Activated naive CD8-positive, alpha-beta T cell treated with anti-CD3 and anti-CD28 coated beads, Interleukin-2, amount 50 U/mL, for 24 hours (primary cell): ENCODE measurements at regions not wholly inside any gene's neighbourhood (a gene's known extent, or its start where the extent isn't known, plus 50 kb on each side); places are given as distances from the start of the nearest gene placed in this dataset.

ENCODE experiments used
- ATAC-seq: fragments of 150-1000 bp; cut with Tn5 transposase; one replicate; pipeline ENCODE4 v1.10.0; 2021
- DNase-seq: peaks from one replicate; pipeline ENCODE4 v3.0.0; 2021
- H3K27ac Mint-ChIP-seq: one replicate; pipeline ENCODE4 v1.8.0; 2021; ENCODE audit warnings: mild to moderate bottlenecking, mixed read lengths
- H3K27me3 Mint-ChIP-seq: one replicate; pipeline ENCODE4 v1.8.0; 2021; ENCODE audit warnings: mixed read lengths
- H3K36me3 Mint-ChIP-seq: one replicate; pipeline ENCODE4 v1.8.0; 2021; ENCODE audit warnings: low read depth, mixed read lengths
- H3K4me1 Mint-ChIP-seq: one replicate; pipeline ENCODE4 v1.8.0; 2021; ENCODE audit warnings: mixed read lengths
- H3K4me3 Mint-ChIP-seq: one replicate; pipeline ENCODE4 v1.8.0; 2021; ENCODE audit warnings: mild to moderate bottlenecking, moderate library complexity, mixed read lengths
- H3K9me3 Mint-ChIP-seq: one replicate; pipeline ENCODE4 v1.8.0; 2021; ENCODE audit warnings: mixed read lengths

DNA sequence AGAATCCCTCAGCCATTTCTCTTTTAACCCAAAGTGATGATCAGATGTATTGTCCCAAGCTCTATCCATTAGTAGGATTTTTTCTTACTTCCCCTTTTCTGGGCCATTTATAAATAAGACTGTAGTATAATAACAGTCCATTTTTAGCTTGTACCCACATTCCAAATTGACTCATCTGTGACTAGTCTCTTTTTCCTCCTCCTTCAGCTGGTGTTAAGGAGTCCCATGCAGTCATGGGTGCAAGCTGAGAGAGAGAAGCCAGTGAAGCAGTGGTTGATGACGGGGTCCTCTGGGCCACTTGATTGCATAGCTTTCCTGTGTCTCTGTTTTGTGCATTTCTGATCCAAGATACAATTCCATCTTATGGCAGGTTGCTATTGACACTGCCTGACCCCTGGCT, 476.0 kb upstream of the CD180 start:
- Mint-ChIP-seq H3K4me3 (no peak overlapping the region), H3K36me3 (no peaks in the 10 kb centered on the region), H3K27ac (no peak overlapping the region), H3K27me3 (no peaks in the 10 kb centered on the region), H3K9me3 (peaks cover 9% of the 10 kb centered on the region), H3K4me1 (no peaks in the 10 kb centered on the region)
- ATAC-seq (no peak), DNase-seq (no peak)

DNA sequence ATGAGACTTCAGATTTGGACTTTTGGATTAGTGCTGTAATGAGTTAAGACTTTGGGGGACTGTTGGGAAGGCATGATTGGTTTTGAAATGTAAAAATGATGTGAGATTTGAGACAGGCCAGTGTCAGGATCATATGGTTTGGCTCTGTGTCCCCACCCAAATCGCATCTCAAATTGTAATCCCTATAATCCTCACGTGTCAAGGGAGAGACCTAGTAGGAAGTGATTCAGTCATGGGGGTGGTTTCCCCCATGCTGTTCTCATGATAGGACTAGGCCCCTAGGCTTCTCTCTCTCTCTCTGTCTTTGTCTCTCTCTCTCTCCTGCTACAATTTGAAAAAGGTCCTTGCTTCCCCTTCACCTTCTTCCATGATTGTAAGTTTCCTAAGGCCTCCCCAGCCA, 473.3 kb upstream of the CD180 start:
- Mint-ChIP-seq H3K27ac (no peak overlapping the region), H3K4me1 (no peaks in the 10 kb centered on the region), H3K9me3 (peaks cover 21% of the 10 kb centered on the region), H3K36me3 (peaks cover 3% of the 10 kb centered on the region), H3K27me3 (no peaks in the 10 kb centered on the region), H3K4me3 (no peak overlapping the region)
- ATAC-seq (no peak), DNase-seq (no peak)

DNA sequence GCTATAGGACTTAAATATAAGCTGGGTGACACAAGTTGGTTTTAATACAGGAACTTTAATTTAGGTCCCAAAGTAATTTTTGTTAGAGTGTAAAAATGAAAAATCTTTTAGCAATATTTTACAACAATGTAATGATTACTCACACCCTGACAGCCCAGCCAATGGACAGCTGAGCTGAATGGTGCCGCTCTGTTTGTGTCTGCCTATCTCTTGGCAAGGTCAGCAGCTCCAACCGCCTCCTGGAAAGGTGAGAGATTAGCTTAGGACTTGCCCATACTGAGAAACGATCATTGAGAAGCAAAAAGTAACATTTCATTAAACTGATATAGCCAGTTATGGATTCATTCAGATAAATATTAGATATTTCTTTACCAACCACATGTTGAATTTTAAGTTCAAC, 463.6 kb upstream of the CD180 start:
- Mint-ChIP-seq H3K9me3 (peaks cover 2% of the 10 kb centered on the region), H3K36me3 (no peaks in the 10 kb centered on the region), H3K27ac (no peak overlapping the region), H3K27me3 (no peaks in the 10 kb centered on the region), H3K4me3 (no peak overlapping the region), H3K4me1 (no peaks in the 10 kb centered on the region)
- ATAC-seq = no peak
- no peak for DNase-seq

DNA sequence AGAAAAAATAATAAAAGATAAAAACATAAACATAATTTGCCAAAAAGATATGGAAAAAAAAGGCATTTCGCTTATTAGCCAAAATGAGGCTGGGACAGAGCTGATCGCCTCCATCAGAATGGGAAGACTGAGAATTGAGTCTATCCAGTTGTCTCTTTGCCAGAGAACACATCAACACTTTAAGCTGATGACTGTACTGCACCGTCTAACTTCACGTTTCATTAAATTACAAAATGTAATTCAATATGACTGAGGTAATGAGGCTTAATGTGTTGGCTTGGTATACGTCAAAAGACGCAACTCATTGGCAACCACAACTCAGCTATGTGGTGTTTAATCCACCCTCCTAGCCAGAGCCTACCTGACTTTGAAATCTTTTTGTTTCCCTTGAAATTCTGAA, 462.7 kb upstream of the CD180 start:
- DNase-seq (no peak), ATAC-seq (no peak)
- H3K9me3 Mint-ChIP-seq = no peaks in the 10 kb centered on the region
- H3K27me3 Mint-ChIP-seq = no peaks in the 10 kb centered on the region
- H3K27ac Mint-ChIP-seq = no peak overlapping the region
- no peaks in the 10 kb centered on the region for H3K4me1 Mint-ChIP-seq
- H3K36me3 Mint-ChIP-seq = no peaks in the 10 kb centered on the region
- H3K4me3 Mint-ChIP-seq = no peak overlapping the region

- Mint-ChIP-seq H3K4me3 (no peak overlapping the region), H3K27ac (no peak overlapping the region), H3K27me3 (no peaks in the 10 kb centered on the region), H3K36me3 (no peaks in the 10 kb centered on the region), H3K4me1 (no peaks in the 10 kb centered on the region), H3K9me3 (no peaks in the 10 kb centered on the region)
- DNase-seq (no peak), ATAC-seq (no peak)
These were observed 460.5 kb upstream of the CD180 start for GRCh38 chr5:67657055-67657454.

DNA sequence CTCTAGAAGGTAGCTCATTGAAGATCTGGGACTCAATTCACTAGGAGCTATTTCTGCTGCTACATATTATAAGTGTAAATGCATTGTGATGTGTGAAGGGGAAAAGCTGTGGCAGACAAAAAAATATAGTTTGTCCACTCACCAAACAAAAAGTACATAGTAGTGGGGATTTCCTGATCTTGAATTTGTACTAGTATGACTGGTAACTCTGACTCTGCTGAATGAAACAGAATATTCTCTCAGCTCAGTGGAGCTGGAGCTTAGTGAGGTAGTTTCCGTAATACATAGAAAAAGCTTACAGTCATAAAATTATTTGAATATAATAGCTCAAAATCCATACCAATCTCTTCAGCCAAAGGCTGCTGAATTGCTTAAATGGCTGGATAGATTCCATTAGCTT, 455.6 kb upstream of the CD180 start:
- no peaks in the 10 kb centered on the region for H3K36me3 Mint-ChIP-seq
- H3K9me3 Mint-ChIP-seq = no peaks in the 10 kb centered on the region
- no peak overlapping the region for H3K4me3 Mint-ChIP-seq
- no peaks in the 10 kb centered on the region for H3K4me1 Mint-ChIP-seq
- ATAC-seq (no peak), DNase-seq (no peak)
- H3K27me3 Mint-ChIP-seq = no peaks in the 10 kb centered on the region
- H3K27ac Mint-ChIP-seq = no peak overlapping the region

DNA sequence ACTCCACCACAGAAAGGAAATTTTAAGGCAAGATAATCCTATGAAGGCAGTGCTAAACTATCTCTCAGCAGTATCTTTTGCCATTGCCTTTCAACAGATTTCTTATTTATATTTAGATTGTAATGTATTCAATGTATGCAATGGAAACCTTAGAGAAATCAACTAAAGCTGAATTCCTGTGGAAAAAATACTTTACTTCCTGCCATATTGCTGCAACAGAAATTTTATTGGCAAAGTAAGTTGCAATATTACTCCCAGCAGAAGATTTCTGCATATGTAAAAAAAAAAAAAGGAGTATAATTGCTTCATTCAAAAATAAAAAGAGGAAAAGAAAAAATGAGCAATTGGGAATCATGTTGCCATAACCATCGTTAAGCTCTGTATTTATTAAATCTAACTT, 454.6 kb upstream of the CD180 start:
- no peak for DNase-seq
- Mint-ChIP-seq H3K27ac (no peak overlapping the region), H3K27me3 (no peaks in the 10 kb centered on the region), H3K9me3 (no peaks in the 10 kb centered on the region), H3K4me1 (peaks cover 4% of the 10 kb centered on the region), H3K4me3 (no peak overlapping the region), H3K36me3 (no peaks in the 10 kb centered on the region)
- ATAC-seq = no peak

DNA sequence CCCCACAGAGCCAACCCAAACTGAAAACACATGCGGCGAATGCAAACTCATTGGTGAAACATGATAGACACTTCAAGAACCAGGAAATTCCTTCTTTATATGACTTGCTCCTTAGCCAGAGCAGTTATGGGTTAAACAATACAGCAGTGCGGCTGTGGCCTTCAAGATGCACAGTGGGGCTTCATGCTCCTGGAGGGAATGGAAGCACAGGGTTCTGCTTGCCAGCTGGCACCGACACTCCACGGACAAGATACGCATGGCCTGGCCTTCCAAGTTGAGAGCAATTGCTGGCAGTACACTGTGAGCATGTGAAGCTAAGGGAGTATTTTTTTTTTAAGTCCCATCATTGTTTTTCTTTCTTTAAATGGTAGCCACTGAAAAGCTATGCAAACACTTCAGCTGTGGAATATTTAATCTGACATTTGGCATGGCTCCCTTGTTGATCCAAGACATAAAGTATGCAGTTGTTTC, 451.6 kb upstream of the CD180 start:
- no peak overlapping the region for H3K4me3 Mint-ChIP-seq
- DNase-seq = no peak
- ATAC-seq = no peak
- no peaks in the 10 kb centered on the region for H3K27me3 Mint-ChIP-seq
- H3K27ac Mint-ChIP-seq = no peak overlapping the region
- peaks cover 7% of the 10 kb centered on the region for H3K4me1 Mint-ChIP-seq
- peaks cover 14% of the 10 kb centered on the region for H3K9me3 Mint-ChIP-seq
- H3K36me3 Mint-ChIP-seq = no peaks in the 10 kb centered on the region

- no peak for DNase-seq
- Mint-ChIP-seq H3K36me3 (no peaks in the 10 kb centered on the region), H3K27ac (no peak overlapping the region), H3K4me3 (no peak overlapping the region), H3K27me3 (no peaks in the 10 kb centered on the region), H3K9me3 (peaks cover 14% of the 10 kb centered on the region), H3K4me1 (peaks cover 7% of the 10 kb centered on the region)
- no peak for ATAC-seq
These were observed 451.2 kb upstream of the CD180 start for GRCh38 chr5:67647772-67648171.

DNA sequence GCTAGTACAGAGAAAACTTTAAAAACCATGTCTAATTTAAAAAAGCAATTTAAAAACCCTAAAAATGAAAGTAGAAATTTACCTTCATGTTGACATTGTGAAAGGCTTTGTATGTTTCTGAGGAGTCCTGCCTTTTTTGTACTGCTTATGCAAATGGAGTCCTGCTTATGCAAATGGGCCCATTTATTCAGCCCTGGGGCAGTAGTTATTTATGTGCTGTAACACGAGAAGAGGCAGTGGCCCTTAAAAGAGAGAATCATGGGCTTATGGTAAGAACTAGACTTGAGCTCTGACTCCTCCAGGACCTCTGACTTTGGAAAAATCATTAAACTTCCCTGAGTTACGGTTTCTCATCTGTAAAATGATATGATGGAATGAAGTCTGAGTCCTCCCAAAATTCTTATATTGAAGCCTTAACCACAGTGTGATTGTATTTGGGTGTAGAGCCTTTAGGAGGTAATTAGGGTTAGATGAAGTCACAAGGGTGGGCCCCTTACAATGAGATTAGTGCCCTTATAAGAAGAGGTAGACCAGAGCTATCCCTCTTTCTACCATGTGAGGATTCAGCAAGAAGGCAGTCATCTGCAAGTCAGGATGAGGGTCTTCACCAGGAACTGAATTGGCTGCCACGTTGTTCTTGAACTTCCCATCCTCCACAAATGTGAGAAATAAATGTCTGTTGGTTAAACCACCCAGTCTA, 447.8 kb upstream of the CD180 start:
- H3K36me3 Mint-ChIP-seq = no peaks in the 10 kb centered on the region
- DNase-seq = no peak
- H3K9me3 Mint-ChIP-seq = peaks cover 14% of the 10 kb centered on the region
- H3K27me3 Mint-ChIP-seq = no peaks in the 10 kb centered on the region
- H3K4me1 Mint-ChIP-seq = peaks cover 7% of the 10 kb centered on the region
- no peak for ATAC-seq
- no peak overlapping the region for H3K27ac Mint-ChIP-seq
- no peak overlapping the region for H3K4me3 Mint-ChIP-seq

- H3K27me3 Mint-ChIP-seq = no peaks in the 10 kb centered on the region
- H3K27ac Mint-ChIP-seq = no peak overlapping the region
- no peak overlapping the region for H3K4me3 Mint-ChIP-seq
- DNase-seq = no peak
- no peaks in the 10 kb centered on the region for H3K36me3 Mint-ChIP-seq
- ATAC-seq = no peak
- H3K4me1 Mint-ChIP-seq = peaks cover 7% of the 10 kb centered on the region
- peaks cover 14% of the 10 kb centered on the region for H3K9me3 Mint-ChIP-seq
These were observed 446.9 kb upstream of the CD180 start for GRCh38 chr5:67643536-67643935.

- DNase-seq (no peak), ATAC-seq (no peak)
- Mint-ChIP-seq H3K27ac (no peak overlapping the region), H3K27me3 (no peaks in the 10 kb centered on the region), H3K36me3 (no peaks in the 10 kb centered on the region), H3K9me3 (peaks cover 13% of the 10 kb centered on the region), H3K4me1 (no peaks in the 10 kb centered on the region), H3K4me3 (no peak overlapping the region)
These were observed 443.4 kb upstream of the CD180 start for GRCh38 chr5:67639976-67640375.

DNA sequence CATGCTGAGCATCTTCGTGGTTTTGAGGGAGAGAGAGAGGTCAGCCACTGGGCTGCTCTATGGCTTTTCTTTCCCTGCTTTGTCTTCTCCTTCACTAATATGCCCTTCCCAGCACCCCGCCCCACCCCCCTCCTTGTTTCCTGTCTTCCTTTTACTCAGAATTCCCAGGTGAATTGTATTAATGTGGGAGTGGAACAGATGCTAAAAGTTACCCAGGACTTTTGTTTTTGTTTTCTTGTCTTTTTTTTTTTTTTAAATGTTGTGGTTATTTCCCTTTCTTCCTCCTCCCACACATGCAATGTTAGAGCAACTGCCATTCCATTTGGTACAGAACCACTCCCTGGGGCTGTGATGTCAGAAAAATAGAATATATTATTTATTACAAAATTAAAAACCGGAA, 442.7 kb upstream of the CD180 start:
- Mint-ChIP-seq H3K36me3 (no peaks in the 10 kb centered on the region), H3K4me1 (no peaks in the 10 kb centered on the region), H3K27ac (no peak overlapping the region), H3K9me3 (peaks cover 10% of the 10 kb centered on the region), H3K4me3 (no peak overlapping the region), H3K27me3 (no peaks in the 10 kb centered on the region)
- DNase-seq = no peak
- no peak for ATAC-seq

DNA sequence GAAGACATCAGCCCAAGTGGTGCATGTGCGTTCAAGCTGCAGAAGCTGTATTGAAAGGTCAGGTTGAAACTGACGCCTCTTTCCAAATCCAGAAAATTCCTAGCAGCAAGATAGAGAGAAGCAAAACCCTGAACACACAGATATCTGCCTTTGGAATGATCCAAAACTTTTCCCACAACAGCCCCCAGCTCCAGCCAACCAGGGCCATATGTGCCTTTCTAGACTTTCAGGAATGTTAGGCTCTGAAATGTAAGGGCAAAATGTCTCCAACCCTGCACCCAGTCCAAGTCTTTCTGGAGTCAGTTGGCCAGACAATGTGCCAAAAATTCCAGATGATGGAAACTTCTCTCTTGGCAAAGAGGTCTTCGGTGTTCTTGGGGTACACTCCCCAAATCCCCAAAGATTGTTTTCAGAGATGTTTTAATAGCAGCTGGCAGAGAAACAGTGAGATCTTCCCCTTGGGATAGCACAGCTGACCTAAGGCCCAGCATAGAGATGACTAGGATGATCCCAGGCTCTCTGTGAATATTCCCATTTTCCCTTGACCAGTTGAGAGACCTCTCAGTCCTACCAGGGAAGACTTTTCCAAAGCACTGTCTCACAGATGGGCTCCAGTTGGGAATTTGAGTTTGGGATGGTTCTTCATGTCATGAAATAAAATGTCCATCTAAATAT, 440.4 kb upstream of the CD180 start:
- Mint-ChIP-seq H3K9me3 (peaks cover 7% of the 10 kb centered on the region), H3K27me3 (no peaks in the 10 kb centered on the region), H3K36me3 (no peaks in the 10 kb centered on the region), H3K4me3 (no peak overlapping the region), H3K4me1 (no peaks in the 10 kb centered on the region), H3K27ac (no peak overlapping the region)
- DNase-seq (no peak), ATAC-seq (no peak)

- H3K36me3 Mint-ChIP-seq = peaks cover 2% of the 10 kb centered on the region
- no peaks in the 10 kb centered on the region for H3K4me1 Mint-ChIP-seq
- peaks cover 11% of the 10 kb centered on the region for H3K9me3 Mint-ChIP-seq
- DNase-seq (no peak), ATAC-seq (no peak)
- no peak overlapping the region for H3K27ac Mint-ChIP-seq
- H3K27me3 Mint-ChIP-seq = peaks cover 3% of the 10 kb centered on the region
- no peak overlapping the region for H3K4me3 Mint-ChIP-seq
These were observed 439.5 kb upstream of the CD180 start for GRCh38 chr5:67636091-67636490.
